Neural cell (in vitro differentiated cells): ENCODE measurements at regions not wholly inside any gene's neighbourhood (a gene's known extent, or its start where the extent isn't known, plus 50 kb on each side); places are given as distances from the start of the nearest gene placed in this dataset.

Source experiments
- H2AFZ ChIP-seq: fragments of 200-600, 300-800 bp; sonication (generic), shearing (Covaris generic); 2 replicates; pipeline ENCODE4 v1.6.0; 2014; ENCODE audit warnings: low read depth, mild to moderate bottlenecking, antibody characterized with exemption, low read length, moderate library complexity
- H3F3A ChIP-seq: fragments of 200-600 bp; shearing (Covaris generic); 2 replicates; pipeline ENCODE4 v1.6.1; 2016; ENCODE audit warnings: mild to moderate bottlenecking, moderate library complexity, mixed read lengths, antibody characterized with exemption, low read length; ENCODE audit not compliant: insufficient read depth, poor library complexity, severe bottlenecking
- H3K27ac ChIP-seq: fragments of 200-600, 300-800 bp; sonication (generic), shearing (Covaris generic); 2 replicates; pipeline ENCODE4 v1.5.1; 2014; ENCODE audit warnings: mild to moderate bottlenecking, low read length, moderate library complexity
- H3K27me3 ChIP-seq: fragments of 300-800, 200-600 bp; sonication (generic), shearing (Covaris generic); 2 replicates; pipeline ENCODE4 v1.6.0; 2014; ENCODE audit warnings: mild to moderate bottlenecking, low read depth, low read length, moderate library complexity; ENCODE audit not compliant: insufficient read depth
- H3K36me3 ChIP-seq: fragments of 300-800, 200-600 bp; sonication (generic), shearing (Covaris generic); 2 replicates; pipeline ENCODE4 v1.5.1; 2014; ENCODE audit warnings: mild to moderate bottlenecking, antibody characterized with exemption, low read length, moderate library complexity; ENCODE audit not compliant: insufficient read depth
- H3K4me2 ChIP-seq: fragments of 300-800, 200-600 bp; sonication (generic), shearing (Covaris generic); 2 replicates; pipeline ENCODE4 v1.6.0; 2014; ENCODE audit warnings: mild to moderate bottlenecking, low read length
- H3K4me3 ChIP-seq: fragments of 300-800, 200-600 bp; sonication (generic), shearing (Covaris generic); 2 replicates; pipeline ENCODE4 v1.5.1; 2014; ENCODE audit warnings: mild to moderate bottlenecking, low read length, moderate library complexity
- H3K79me2 ChIP-seq: fragments of 200-600 bp; shearing (Covaris generic); replicated peaks from 2 replicates; pipeline ENCODE4 v1.6.0; 2014; ENCODE audit warnings: mild to moderate bottlenecking, low read length, moderate library complexity; ENCODE audit not compliant: insufficient read depth
- H3K9ac ChIP-seq: fragments of 300-800, 200-600 bp; sonication (generic), shearing (Covaris generic); 2 replicates; pipeline ENCODE4 v1.6.1; 2016; ENCODE audit warnings: mild to moderate bottlenecking, low read length, mixed read lengths
- H3K9me2 ChIP-seq: fragments of 200-600 bp; shearing (Covaris generic); 2 replicates; pipeline ENCODE4 v1.6.1; 2016; ENCODE audit warnings: mild to moderate bottlenecking, low read length, mixed read lengths; ENCODE audit not compliant: insufficient read depth
- H3K9me3 ChIP-seq: fragments of 200-600, 300-800 bp; sonication (generic), shearing (Covaris generic); 2 replicates; pipeline ENCODE4 v1.6.1; 2016; ENCODE audit warnings: mild to moderate bottlenecking, mixed run types, low read length, moderate library complexity, mixed read lengths
- H4K20me1 ChIP-seq: fragments of 200-600 bp; shearing (Covaris generic); 2 replicates; pipeline ENCODE4 v1.6.1; 2016; ENCODE audit warnings: mild to moderate bottlenecking, mixed run types; ENCODE audit not compliant: insufficient read depth
- EP300 ChIP-seq: fragments of 450-650 bp; conservative IDR thresholded peaks from 2 replicates; pipeline ENCODE4 v1.6.1; 2014; ENCODE audit warnings: antibody characterized with exemption, mild to moderate bottlenecking, moderate library complexity; ENCODE audit not compliant: poor library complexity, severe bottlenecking
- EZH2 ChIP-seq: fragments of 200-600, 300-800 bp; shearing (Covaris generic), sonication (generic); IDR thresholded peaks from 2 replicates; pipeline ENCODE4 v1.6.1; 2014; ENCODE audit warnings: antibody characterized with exemption, low read length, borderline replicate concordance, mild to moderate bottlenecking; ENCODE audit not compliant: insufficient read depth, poor library complexity, severe bottlenecking
- MXI1 ChIP-seq: fragments of 450-650 bp; conservative IDR thresholded peaks from 2 replicates; pipeline ENCODE4 v1.6.1; 2014; ENCODE audit warnings: antibody characterized with exemption, mild to moderate bottlenecking; ENCODE audit not compliant: poor library complexity, severe bottlenecking
- POLR2AphosphoS5 ChIP-seq: IDR thresholded peaks from 2 replicates; pipeline ENCODE4 v1.6.1; 2012
- RAD21 ChIP-seq: fragments of 450-650 bp; conservative IDR thresholded peaks from 2 replicates; pipeline ENCODE4 v1.6.1; 2014; ENCODE audit warnings: antibody characterized with exemption, mild to moderate bottlenecking, moderate library complexity
- REST ChIP-seq: IDR thresholded peaks from 2 replicates; pipeline ENCODE4 v1.6.1; 2012; ENCODE audit warnings: borderline replicate concordance
- SMC3 ChIP-seq: fragments of 450-650 bp; conservative IDR thresholded peaks from 2 replicates; pipeline ENCODE4 v1.6.1; 2014; ENCODE audit warnings: antibody characterized with exemption, mild to moderate bottlenecking, moderate library complexity; ENCODE audit not compliant: poor library complexity
- TAF1 ChIP-seq: IDR thresholded peaks from 2 replicates; pipeline ENCODE4 v1.6.1; 2012; ENCODE audit warnings: low read depth
- TF ChIP-seq, protein P1 (sequence below): fragments of 450-650 bp; IDR thresholded peaks from 2 replicates; pipeline ENCODE4 v1.5.1; 2014; ENCODE audit warnings: antibody characterized with exemption, mild to moderate bottlenecking, moderate library complexity; ENCODE audit not compliant: poor library complexity, severe bottlenecking

DNA sequence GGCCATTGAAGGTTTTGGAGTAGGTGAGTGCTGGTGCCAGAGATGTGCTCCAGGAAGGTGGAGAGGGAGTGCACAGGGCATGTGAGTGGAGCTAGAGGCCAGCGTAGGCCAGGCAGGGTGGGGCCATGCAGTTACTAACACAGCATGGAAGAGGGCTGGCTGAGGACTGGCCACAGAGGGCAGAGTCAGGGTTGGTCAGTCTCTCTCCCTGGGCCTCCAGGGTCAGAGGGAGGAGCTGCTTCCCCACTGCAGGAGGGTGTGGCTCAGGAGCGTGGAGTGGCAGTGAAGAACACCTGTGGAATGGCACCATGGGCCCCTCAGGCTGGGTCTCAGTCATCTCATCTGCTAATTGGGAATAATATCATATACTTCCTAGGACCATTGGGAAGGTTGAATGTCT lies 167.7 kb downstream of the MACROH2A1 start:
- Histone ChIP-seq H3K4me3 (no peak overlapping the region), H3K4me2 (no peak overlapping the region), H3K79me2 (no peaks in the 10 kb centered on the region), H4K20me1 (no peaks in the 10 kb centered on the region), H3K9me3 (no peaks in the 10 kb centered on the region), H3K9ac (no peak overlapping the region), H3K27ac (no peak overlapping the region), H3F3A (no peaks in the 10 kb centered on the region), H3K9me2 (no peaks in the 10 kb centered on the region), H3K36me3 (no peaks in the 10 kb centered on the region), H3K27me3 (no peaks in the 10 kb centered on the region), H2AFZ (no peak overlapping the region)
- no peak for TF ChIP-seq MXI1
- TF ChIP-seq REST = no peak
- no peak for TF ChIP-seq SMC3
- TF ChIP-seq EP300 = no peak
- no peak for TF ChIP-seq POLR2AphosphoS5
- TF ChIP-seq TAF1 = no peak
- TF ChIP-seq EZH2 = no peak
- no peak for TF ChIP-seq RAD21
- TF ChIP-seq, protein P1, sequence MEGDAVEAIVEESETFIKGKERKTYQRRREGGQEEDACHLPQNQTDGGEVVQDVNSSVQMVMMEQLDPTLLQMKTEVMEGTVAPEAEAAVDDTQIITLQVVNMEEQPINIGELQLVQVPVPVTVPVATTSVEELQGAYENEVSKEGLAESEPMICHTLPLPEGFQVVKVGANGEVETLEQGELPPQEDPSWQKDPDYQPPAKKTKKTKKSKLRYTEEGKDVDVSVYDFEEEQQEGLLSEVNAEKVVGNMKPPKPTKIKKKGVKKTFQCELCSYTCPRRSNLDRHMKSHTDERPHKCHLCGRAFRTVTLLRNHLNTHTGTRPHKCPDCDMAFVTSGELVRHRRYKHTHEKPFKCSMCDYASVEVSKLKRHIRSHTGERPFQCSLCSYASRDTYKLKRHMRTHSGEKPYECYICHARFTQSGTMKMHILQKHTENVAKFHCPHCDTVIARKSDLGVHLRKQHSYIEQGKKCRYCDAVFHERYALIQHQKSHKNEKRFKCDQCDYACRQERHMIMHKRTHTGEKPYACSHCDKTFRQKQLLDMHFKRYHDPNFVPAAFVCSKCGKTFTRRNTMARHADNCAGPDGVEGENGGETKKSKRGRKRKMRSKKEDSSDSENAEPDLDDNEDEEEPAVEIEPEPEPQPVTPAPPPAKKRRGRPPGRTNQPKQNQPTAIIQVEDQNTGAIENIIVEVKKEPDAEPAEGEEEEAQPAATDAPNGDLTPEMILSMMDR = no peak

DNA sequence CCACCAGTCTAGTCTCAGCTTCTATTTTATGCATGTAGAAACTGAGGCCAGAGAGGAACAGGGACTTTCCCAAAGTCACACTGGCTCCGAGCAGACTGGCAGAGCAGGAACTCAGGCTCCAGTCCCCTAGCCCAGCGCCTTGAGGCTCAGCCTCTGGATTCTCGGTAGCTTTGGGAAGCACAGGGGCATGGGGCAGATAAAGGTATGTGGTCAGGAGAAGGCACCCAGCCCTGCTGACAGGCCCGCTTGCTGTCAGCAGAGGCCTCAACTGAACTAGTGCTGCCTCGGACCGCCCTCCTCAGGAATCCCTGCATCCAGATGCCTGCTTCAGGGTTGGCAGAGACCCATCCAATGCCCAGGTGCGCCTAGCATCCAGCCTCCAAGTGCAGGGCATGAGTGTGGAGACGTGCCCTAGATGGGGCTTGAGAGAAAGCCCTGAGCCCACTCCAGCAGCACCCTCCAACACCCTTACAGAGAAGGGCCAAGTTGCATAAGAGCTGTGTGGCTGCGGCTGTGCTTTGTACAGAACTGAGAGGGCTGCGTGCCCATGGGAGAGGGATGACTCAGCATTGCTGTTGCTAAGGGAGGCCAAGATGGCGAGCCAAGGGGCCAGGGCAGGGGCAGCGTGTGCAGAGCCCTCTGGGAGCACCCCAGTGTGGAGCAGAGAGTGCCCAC lies 168.6 kb downstream of the MACROH2A1 start:
- H3K27ac ChIP-seq = no peak overlapping the region

More for the DNA sequence above, 168.6 kb downstream of the MACROH2A1 start:
- H2AFZ ChIP-seq = no peak overlapping the region
- no peaks in the 10 kb centered on the region for H3K9me3 ChIP-seq
- no peaks in the 10 kb centered on the region for H3F3A ChIP-seq
- no peaks in the 10 kb centered on the region for H4K20me1 ChIP-seq
- no peaks in the 10 kb centered on the region for H3K79me2 ChIP-seq
- no peak for TF ChIP-seq EZH2
- TF ChIP-seq RAD21 = no peak
- TF ChIP-seq TAF1 = no peak
- TF ChIP-seq MXI1 = no peak
- TF ChIP-seq, protein P1 = no peak
- no peak for TF ChIP-seq REST
- TF ChIP-seq SMC3 = no peak
- TF ChIP-seq POLR2AphosphoS5 = no peak
- TF ChIP-seq EP300 = no peak
- no peak overlapping the region for H3K4me3 ChIP-seq
- no peaks in the 10 kb centered on the region for H3K27me3 ChIP-seq
- H3K4me2 ChIP-seq = no peak overlapping the region
- no peaks in the 10 kb centered on the region for H3K36me3 ChIP-seq
- H3K9me2 ChIP-seq = no peaks in the 10 kb centered on the region
- H3K9ac ChIP-seq = no peak overlapping the region
